ENCODE measurements at regions not wholly inside any gene's neighbourhood (a gene's known extent, or its start where the extent isn't known, plus 50 kb on each side); places are given as distances from the start of the nearest gene placed in this dataset.

- Histone ChIP-seq H4K91ac (ENCODE audit: insufficient read depth, low read depth, low read length) (no peak overlapping the region), H2BK15ac (ENCODE audit: low read depth, low read length) (no peak overlapping the region), H2AK5ac (ENCODE audit: low read depth, low read length) (no peak overlapping the region), H3K4ac (ENCODE audit: low read depth, low read length) (no peak overlapping the region), H3K27me3 (ENCODE audit: control insufficient read depth, insufficient read depth, low read length) (no peaks in the 10 kb centered on the region), H4K5ac (ENCODE audit: low read depth, low read length) (no peak overlapping the region), H3K4me2 (ENCODE audit: low read depth, low read length) (no peak overlapping the region), H4K8ac (ENCODE audit: low read depth in 2 of 2, low read length in 2 of 2) (no peak overlapping the region), H3K9me1 (ENCODE audit: insufficient read depth, low read length) (no peaks in the 10 kb centered on the region), H2BK120ac (ENCODE audit: low read depth, low read length) (no peak overlapping the region), H3K79me1 (ENCODE audit: low read depth in 1 of 2, low read length in 2 of 2) (no peaks in the 10 kb centered on the region), H3K56ac (ENCODE audit: extremely low read depth, insufficient read depth, low read length) (no peak overlapping the region), H3K36me3 (ENCODE audit: control insufficient read depth, insufficient read depth, low read length) (no peaks in the 10 kb centered on the region), H3K18ac (ENCODE audit: low read depth, low read length) (no peak overlapping the region), H2AK9ac (replicated peaks; ENCODE audit: low read depth, low read length, poor library complexity) (no peak overlapping the region), H3K27ac (ENCODE audit: insufficient read depth, low read length) (no peak overlapping the region), H3K9ac (ENCODE audit: low read depth, low read length) (no peak overlapping the region), H3K4me3 (ENCODE audit: insufficient read depth, low read depth, low read length) (no peak overlapping the region), H3K9me3 (ENCODE audit: control insufficient read depth, insufficient read depth, low read length) (no peaks in the 10 kb centered on the region; the same call in 1 of the 2 replicates), H2BK5ac (ENCODE audit: low read depth, low read length, poor library complexity, severe bottlenecking) (no peak overlapping the region), H3K23ac (ENCODE audit: low read depth, low read length) (no peak overlapping the region), H4K20me1 (ENCODE audit: insufficient read depth, low read length) (no peaks in the 10 kb centered on the region), H3K4me1 (ENCODE audit: control insufficient read depth, insufficient read depth, low read length) (no peaks in the 10 kb centered on the region), H3K14ac (replicated peaks; ENCODE audit: low read depth, low read length) (no peak overlapping the region), H2AFZ (replicated peaks; ENCODE audit: low read length, poor library complexity) (no peak overlapping the region), H2BK20ac (ENCODE audit: low read depth, low read length) (no peak overlapping the region)
- TF ChIP-seq CTCF (conservative IDR thresholded peaks at IDR 0.05; ENCODE audit: low read depth, low read length) (no peak), ELK1 (IDR thresholded peaks at IDR 0.05; ENCODE audit: borderline replicate concordance, low read depth, low read length) (no peak), MAFK (IDR thresholded peaks at IDR 0.05; ENCODE audit: low read depth, low read length) (no peak), RFX5 (IDR thresholded peaks at IDR 0.05; ENCODE audit: low read depth, low read length) (no peak), CHD1 (IDR thresholded peaks at IDR 0.05; ENCODE audit: low read depth, low read length) (no peak), NFE2L2 (IDR thresholded peaks at IDR 0.05; ENCODE audit: low read depth, low read length) (no peak), POLR2A (IDR thresholded peaks at IDR 0.05; ENCODE audit: low read depth, low read length) (no peak), FOS (IDR thresholded peaks at IDR 0.05; ENCODE audit: low read depth, low read length) (no peak), SMC3 (IDR thresholded peaks at IDR 0.05; ENCODE audit: low read depth, low read length) (no peak), RCOR1 (IDR thresholded peaks at IDR 0.05; ENCODE audit: insufficient replicate concordance, low read length) (no peak), MAZ (IDR thresholded peaks at IDR 0.05; ENCODE audit: borderline replicate concordance, low read depth, low read length) (no peak), BHLHE40 (IDR thresholded peaks at IDR 0.05; ENCODE audit: low read depth, low read length) (no peak)
- TF ChIP-seq, protein P1, sequence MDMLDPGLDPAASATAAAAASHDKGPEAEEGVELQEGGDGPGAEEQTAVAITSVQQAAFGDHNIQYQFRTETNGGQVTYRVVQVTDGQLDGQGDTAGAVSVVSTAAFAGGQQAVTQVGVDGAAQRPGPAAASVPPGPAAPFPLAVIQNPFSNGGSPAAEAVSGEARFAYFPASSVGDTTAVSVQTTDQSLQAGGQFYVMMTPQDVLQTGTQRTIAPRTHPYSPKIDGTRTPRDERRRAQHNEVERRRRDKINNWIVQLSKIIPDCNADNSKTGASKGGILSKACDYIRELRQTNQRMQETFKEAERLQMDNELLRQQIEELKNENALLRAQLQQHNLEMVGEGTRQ (IDR thresholded peaks at IDR 0.05; ENCODE audit: low read depth, low read length), result no peak
- intact Hi-C loops (cut with micrococcal nuclease) (no loop called here), dilution Hi-C loops (cut with HindIII; ENCODE audit: low sequenced_read_pairs, unreplicated experiment) (no loop called here), in situ Hi-C loops (cut with MboI; ENCODE audit: low sequenced_read_pairs) (no loop called here)
- BruUV-seq (replicated peaks), result no TSS peak
- CTCF ChIA-PET, result interaction anchor here (0.6 kb wide), 1 partner anchor 7 kb away, joined by 4 read pairs; no protein-coding TSS in a partner anchor
- POLR2A ChIA-PET (ENCODE audit: unreplicated experiment), result no interaction called here
- no CpG with 5 or more reads among the region's 4 CpGs for WGBS, 2 experiments (ENCODE audit: extremely low coverage in 2 of 2, insufficient read length in 1 of 2)
- DNase-seq (no peak), ATAC-seq (ENCODE audit: low read depth) (no peak)
These were observed 338.8 kb upstream of the CDH4 start for GRCh38 chr20:60913298-60913697.
